Activated CD4-positive, alpha-beta T cell treated with anti-CD3 and anti-CD28 coated beads, Interleukin-2, amount 50 U/mL, for 1 hour (primary cell): ENCODE measurements at regions not wholly inside any gene's neighbourhood (a gene's known extent, or its start where the extent isn't known, plus 50 kb on each side); places are given as distances from the start of the nearest gene placed in this dataset.

Source experiments
- DNase-seq: peaks from one replicate; pipeline ENCODE4 v3.0.0-alpha.2; 2020

DNA sequence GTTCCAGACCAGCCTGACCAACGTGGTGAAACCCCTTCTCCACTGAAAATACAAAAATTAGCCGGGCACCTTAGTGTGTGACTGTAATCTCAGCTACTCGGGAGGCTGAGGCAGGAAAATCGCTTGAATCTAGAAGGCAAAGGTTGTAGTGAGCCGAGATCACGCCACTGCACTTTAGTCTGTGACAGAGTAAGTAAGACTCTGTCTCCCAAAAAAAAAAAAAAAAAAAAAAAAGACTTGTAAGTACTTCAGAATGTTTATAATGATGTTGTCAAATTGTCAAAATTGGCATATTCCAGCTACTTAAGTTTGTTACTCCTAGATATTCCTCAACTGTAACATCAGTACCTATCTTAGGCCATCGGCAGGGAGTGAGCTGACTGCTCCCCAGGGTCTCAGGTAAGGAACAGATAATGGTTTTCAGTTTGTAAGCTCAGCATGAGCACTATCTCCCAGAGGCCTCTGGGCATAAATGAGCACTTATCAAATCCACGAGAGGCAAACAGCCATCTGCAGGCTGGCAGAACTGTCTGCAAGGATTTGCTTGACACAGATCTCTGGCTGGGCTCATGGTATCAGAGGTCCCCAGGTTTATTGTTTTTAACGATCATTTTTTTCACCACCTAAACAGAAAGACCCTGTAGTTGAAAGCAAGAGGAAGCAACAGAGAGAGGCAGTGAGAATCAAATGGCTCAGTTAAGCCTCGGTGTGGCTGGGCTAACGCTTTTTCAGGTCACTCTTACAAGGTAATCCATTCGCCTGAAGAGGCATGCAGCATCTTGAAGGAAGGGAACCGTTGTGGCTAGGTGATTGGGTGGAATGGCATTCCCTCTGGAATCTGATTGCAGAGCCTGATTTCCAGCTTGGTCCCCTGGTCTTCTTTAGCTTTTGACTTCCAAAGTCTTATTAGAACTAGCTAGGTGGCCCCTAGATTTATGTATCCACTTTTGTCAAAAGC, 115.9 kb downstream of the LY86 start:
- DNase-seq: no peak

DNA sequence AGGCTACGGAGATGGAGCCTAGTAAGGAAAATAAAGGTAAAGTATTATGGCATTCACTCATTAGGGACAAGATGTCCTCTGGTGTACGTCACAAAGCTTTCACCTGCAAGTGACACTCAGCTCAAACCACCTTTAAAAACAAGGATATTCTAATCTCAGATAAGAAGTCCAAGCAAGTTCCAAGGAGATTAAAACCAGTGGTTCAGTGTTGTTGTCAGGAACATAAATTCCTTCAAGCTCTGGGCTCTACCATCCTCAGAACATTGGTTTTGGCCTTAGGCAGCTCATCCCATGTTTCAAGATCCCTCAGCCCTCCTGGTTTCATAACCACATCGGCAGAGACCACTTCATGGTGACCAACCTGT, 116.5 kb downstream of the LY86 start:
- no peak for DNase-seq

DNA sequence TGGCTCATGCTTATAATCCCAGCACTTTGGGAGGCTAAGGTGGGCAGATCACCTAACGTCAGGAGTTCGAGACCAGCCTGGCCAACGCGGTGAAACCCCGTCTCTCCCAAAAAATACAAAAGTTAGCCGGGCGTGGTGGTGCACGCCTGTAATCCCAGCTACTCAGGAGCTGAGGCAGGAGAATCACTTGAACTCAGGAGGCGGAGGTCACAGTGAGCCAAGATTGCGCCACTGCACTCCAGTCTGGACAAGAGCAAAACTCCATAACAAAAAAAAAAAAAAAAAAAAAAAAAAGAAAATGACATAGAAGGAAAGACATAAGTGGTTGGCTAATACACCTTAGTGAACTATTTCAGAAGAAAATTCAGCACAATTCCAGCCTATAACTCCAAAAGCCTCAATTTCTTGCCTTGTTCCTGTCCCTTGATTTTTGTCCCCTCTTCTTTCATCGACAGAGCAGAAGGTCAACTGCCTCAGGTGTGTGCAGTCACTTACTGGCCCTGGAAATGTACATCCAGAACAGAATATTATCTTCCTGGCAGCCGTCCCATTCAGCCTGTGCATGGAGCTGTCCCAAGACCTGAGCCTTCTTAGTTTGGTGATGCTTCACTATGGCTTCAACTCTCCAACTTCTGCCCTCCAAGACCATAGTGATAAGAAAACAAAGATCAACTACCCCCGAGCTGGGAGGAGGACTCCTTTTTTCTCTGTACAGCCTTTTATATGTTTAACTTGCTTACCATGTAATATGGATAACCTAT, 117.6 kb downstream of the LY86 start:
- no peak for DNase-seq

DNA sequence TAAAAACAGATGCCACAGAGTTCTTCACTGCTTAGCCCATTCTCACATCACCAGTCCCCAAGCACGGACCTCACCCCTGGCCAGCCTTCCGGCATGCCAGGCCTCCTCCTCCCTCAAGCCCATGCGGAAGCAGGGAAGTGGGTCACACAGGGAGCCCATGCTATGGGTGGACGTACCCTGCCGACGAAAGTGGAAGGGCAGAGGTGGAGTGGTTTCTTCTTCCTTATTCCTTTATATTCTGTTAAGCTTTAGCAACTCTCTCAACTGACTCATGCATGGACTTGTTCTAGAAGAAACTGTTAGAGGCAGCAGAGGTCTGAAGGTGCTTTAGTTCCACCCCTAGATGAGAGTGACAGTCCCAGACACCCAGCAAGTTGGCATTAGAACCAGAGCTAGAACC, 118.6 kb downstream of the LY86 start:
- no peak for DNase-seq

GRCh38 chr6:6709106-6709505, 120.6 kb downstream of the LY86 start:
- no peak for DNase-seq

- DNase-seq: no peak
These were observed 122.7 kb downstream of the LY86 start for GRCh38 chr6:6711031-6711785.

DNA sequence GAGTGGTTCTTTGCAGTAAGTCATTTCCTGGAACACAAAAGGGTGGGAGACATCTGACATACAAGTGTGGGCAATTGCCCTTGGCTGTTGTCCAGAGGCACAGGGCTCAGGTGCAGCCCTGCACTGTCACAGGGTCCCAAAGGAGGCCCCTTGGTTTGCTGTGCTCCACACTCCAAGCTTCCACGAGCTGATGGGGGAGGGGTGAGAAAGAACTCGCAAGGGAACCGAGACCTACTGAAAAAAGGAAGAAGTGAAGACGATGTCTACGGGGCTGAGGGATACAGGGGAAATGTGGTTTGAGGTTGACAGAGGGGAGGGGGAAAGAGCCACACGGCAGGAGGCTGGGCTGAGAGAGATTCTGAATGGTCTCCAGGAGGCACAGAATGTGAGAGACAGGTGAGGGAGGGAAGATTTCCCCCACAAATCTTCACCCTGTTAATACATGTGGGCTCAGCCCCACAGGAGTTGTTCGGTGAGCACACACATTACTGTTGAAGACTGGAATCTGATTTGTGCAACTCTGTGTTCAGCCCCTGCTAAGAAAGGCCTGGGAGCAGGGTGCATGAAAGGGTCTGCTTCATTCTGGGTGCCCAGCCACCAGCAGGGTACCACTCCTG, 123.4 kb downstream of the LY86 start:
- no peak for DNase-seq

DNA sequence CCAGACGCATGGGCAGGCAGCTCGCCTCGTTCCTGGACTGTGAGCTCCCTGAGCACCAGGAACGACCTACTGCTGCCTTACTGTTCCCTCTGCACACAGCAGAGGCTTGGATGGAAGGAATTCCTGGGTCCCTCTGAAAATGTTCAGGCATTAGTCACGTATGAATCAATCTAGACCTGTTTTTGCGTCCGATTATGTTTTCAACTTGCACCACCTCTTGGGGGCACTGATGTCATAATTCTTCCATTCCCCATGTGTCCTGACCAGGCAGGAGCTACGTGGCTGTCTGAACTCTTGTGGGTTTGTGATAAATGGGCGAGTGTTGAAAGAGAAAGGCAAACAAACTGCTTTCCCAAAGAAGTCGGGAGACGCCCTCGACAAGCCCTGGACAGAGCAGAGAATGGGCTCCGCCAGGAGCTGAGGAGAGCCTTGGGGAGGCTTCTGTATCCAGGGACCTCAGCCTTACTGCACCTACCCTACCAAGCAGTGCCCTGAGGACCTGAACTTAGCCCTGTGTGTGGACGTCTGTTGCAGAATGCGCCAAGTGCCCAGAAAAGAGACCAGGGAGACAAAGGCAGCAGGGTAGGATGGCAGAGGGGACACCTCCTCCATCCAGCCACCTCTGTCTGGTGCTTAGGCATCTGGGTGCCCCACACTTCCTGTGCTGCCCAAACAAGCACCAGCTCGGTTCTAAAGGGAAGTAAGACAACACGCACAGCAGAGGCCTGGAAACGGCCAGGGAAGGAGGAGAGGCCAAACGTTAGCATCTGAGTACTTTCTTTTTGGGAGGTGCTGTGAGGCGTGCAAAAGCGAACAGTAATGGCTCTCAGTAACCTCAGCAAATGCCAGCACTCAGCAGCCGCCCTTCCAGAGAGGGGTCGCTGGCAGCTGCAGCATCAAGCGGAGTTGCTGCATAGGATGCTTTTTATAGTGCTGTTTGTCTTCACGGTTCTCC, 124.2 kb downstream of the LY86 start:
- no peak for DNase-seq

GRCh38 chr6:6713657-6714056, 125.1 kb downstream of the LY86 start:
- DNase-seq: no peak

DNA sequence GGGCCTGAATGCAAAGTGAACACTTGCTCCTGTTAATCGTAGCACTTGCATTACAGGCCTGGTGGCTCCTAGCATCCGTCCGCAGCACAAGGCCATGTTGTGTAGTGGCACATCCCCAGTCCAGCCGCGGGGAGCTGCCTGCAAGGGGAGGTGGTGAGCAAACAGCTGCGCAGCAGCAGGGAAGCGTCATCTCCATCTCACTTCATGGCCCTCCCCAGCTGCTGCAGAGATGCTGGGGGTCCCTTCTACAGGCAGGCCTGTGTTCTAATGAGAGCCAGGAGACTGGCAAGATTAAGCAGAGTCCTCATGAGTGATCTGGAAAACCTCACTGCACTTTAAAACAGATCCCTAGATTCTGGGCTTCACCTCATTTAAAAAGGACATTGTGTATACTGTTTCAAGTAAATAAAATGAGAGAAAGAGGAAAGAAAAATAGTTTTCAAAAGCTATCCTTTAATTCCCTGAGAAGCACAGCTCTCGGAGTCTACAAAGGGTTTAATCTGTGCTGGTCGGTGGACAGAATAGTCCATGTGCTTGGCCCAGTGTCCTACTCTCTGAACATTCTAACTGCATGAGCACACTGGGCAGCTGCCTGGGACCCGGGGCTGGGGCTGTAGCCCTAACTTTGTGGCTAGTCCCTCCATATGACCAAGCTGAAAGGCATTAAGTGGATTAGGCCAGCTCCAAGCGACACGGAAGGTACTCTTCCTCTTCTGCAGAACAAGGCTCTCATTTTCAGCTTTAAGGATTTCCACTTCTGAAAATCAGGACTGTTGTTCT, 125.8 kb downstream of the LY86 start:
- no peak for DNase-seq

- no peak for DNase-seq
These were observed 126.4 kb downstream of the LY86 start for GRCh38 chr6:6714953-6715352.

DNA sequence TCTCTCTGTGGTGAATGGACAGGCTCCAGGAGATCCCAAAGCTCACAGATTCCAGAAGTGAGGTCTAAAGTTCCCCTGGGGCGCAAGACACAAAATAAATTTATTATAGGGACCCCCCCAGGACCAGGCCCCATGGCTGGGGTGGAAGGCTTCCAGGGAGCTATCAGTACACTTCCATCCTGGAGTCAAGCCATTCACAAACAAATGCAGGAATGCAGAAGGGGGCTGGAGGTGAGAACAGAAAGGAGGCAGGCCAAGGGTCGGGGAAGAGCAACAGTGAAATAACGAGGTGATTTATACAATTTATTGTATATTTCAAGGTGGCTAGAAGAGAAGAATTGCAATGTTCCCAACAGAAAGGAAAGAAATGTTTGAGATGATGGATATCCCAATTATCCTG, 126.9 kb downstream of the LY86 start:
- no peak for DNase-seq

- DNase-seq: no peak
These were observed 128.7 kb downstream of the LY86 start for GRCh38 chr6:6716998-6717763.

GRCh38 chr6:6717953-6718352, 129.4 kb downstream of the LY86 start:
- DNase-seq: no peak

DNA sequence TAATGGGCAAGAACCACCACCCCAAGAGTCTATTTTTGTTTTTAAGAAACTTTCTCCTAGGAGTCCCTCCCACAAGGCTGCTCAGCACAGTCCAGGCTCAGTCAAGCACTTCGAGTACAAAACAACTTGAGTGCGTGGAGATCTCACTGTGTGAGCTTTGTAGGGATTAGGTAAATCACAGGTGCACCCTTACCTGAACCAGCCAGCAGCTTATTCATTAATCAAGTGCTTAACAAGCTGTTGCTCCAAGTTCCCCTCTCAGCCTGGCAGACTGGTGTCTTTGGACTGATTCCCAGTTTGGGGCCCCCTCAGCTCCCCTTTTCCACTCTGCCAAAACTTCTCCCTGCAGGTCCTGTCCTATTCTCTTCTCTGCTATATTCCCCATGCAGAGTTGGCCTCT, 133.1 kb downstream of the LY86 start:
- DNase-seq: no peak

GRCh38 chr6:6722195-6722594, 133.7 kb downstream of the LY86 start:
- DNase-seq: no peak

- DNase-seq: no peak
These were observed 134.8 kb downstream of the LY86 start for GRCh38 chr6:6723361-6723760.

DNA sequence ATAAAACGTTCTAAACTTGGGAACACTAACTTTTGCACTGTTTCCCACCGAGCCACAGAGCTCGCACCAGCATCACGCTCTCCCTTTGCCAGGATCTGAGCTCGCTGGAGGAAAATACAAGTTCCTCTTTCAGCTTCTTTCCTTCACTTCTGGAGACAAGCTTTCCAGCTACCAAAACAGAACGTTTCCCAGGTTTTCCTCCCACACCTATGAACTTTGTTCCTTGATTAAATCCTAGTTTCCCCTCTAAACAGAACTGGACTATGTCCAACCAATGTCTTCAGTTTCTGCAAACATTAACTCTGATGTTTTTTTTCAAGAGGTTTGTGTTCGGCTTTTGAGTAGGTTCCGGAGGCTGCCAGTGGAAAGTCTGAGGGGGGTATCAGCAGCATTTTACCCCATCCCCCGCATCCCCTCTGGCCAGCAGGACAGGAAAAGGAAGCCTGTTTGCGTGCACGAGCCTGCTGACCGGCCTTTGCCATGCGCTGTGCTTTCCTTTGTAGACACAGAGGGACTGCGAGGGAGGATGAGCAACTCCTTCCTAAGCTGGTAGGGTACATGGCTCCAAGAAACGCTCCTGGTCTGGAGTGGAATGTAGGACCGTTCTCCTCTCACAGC, 135.5 kb downstream of the LY86 start:
- DNase-seq: no peak
